ENCODE measurements at regions not wholly inside any gene's neighbourhood (a gene's known extent, or its start where the extent isn't known, plus 50 kb on each side); places are given as distances from the start of the nearest gene placed in this dataset.

GRCh38 chr10:3478153-3478552 lies 305.6 kb upstream of the PITRM1 start:
- DNase-seq = no peak

DNA sequence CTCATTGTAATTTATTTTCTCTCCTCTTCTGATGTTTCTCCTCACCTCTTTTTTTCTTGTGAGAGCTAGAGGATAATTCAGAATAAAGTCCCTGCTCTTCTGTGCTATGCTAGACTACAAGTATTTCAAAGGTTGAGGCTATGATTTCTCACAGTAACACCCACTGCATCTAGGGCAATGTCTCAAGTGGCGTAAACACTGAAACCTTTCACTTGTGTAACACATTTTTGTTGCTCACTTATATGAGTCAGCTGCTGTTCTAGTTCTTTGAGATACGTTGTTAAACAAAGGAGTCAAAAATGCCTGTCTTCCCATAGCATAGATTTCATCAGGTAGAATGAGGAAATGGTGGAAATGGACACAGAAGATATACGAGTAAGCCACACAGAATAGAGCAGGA lies 305.1 kb upstream of the PITRM1 start:
- no peak for DNase-seq

GRCh38 chr10:3476640-3477448 lies 304.3 kb upstream of the PITRM1 start:
- no peak for DNase-seq

GRCh38 chr10:3476186-3476585 lies 303.6 kb upstream of the PITRM1 start:
- no peak for DNase-seq

DNA sequence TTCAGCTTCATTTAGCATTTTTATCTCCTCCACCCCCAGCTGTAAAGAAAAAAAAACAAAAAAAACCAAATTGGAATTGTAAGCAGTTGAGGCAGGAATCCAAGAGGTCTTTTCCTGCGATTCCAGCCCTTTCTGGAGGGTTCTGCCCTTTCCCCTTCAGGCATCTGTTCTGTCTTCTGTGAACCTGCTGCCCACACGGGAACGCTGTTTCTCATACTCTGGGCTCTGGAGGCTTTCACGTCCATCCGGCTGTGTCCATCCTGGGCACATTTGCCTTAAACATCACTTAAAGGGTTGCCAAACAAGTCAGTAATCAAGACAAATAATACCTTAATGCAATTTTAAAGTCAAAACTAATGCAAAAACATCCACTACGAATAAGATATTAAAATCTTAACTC lies 302.8 kb upstream of the PITRM1 start:
- no peak for DNase-seq

DNA sequence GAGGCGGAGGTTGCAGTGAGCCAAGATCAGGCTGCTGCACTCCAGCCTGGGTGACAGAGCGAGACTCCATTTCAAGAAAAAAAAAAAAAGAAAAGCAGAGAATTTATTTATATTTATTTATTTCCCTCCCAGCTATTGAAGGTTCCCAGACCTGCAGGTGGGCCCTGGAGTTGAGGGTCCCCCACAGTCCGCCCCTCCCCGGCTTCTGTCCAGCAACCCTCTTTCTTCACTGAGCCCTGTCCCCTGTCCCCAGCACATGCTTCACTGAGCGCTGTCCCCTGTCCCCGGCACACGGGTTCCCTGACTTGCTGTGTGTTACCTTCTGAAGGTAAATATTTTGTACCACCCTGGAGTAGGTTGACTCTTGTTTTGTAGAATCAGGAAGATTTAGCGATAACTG lies 301.7 kb upstream of the PITRM1 start:
- DNase-seq = no peak

DNA sequence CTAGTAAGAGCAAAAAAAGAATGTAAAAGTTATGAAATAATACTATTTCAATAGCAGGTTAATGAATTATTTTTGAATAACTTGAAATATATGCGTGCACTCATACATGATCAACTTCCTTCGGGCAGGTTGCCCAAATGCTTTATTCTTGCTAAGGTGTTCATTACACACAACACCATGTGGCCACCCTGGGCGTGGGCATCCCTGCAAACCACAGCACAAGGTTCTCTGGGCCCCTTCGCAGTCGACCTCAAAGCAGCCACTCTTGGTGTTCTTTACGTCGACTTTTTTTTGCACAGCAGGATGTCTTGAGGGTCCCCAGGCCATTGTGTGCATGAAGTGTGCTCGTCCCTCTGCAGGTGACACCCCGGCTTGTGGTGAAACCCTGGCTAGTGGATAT lies 300.7 kb upstream of the PITRM1 start:
- DNase-seq = no peak

GRCh38 chr10:3472287-3473051 lies 299.9 kb upstream of the PITRM1 start:
- DNase-seq = no peak

DNA sequence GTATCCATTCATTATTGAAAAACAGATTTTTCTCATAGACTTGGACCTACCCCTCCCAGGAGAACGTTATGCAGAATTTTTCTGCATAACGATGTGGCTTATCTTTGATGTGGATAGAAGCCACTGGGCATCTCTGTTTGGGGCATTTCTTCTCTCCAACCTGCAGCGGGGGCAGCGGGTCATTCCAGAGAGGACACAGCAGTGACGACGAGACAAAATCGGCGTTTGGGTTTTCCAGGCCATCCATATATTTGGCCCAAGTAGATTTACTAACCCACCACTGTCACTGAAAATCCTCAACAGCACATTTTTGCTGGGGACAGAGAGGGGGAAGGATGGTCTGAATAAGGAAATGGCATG lies 299.3 kb upstream of the PITRM1 start:
- no peak for DNase-seq

- DNase-seq = no peak
Observed at GRCh38 chr10:3471472-3471871, 298.9 kb upstream of the PITRM1 start.

DNA sequence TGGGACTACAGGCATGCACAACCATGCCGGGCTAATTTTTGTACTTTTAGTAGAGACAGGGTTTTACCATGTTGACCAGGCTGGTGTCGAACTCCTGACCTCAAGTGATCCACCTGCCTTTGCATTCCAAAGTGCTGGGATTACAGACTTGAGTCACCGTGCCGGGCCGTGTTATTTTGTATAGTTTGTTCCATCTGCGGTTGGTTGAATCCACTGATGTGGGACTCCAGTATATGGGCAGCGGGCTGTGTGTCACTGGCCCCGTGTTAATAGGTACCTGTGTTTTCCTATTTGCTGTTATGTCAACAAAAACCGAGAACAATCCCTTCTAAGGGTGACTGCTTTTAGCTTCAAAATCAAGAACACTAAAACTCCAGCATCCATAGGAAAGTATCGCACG lies 297.6 kb upstream of the PITRM1 start:
- no peak for DNase-seq

DNA sequence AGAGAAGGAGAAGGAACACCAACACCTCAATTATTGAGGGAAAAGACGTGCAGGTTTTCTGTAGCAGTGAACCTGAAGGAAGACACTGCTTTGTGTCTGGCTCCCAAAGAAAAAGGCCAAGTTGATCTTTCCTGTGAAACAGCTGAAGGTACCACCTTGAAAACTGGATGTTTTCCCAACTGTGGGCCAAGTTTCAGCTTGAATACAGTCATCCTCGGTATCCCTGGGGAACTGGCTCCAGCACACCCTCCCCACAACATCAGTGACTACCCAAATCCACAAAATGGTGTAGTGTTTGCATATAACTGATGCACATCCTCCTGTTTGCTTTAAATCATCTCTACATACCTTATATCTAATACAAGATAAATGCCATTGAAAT lies 297.0 kb upstream of the PITRM1 start:
- DNase-seq = no peak

GRCh38 chr10:3468919-3469638 lies 296.5 kb upstream of the PITRM1 start:
- DNase-seq = no peak

GRCh38 chr10:3467052-3467951 lies 294.7 kb upstream of the PITRM1 start:
- DNase-seq = no peak

- no peak for DNase-seq
Observed at GRCh38 chr10:3465406-3465891, 292.9 kb upstream of the PITRM1 start.

DNA sequence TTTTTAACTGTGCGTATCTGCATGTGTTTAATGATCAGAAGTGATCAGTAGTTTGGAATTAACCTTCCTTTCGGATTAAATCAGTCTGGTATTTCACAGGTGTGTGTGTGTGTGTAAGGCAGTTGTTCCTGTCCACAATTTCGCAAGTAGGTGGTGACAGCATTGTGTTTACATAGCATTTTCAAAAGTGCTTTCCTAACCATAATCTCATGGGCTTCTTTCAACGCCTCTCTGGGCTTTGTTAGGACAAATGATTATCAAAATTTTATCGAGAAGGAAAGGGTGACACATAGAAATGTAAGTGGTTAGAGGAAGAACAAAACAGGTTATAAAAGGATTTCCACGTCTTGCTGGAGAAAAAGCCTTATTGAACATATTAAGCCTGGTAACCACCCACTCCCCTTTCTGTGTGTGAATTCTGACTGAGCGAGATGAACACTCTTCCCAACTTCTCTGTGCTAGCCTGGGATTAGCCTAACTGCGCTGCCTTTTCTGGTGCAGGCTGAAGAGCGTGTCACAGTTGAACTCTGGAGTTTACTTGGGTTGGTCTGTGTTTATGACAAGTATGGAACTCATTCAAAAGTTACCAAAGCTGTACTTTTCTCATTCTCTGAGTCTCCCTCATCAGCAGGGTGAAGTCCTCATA lies 292.3 kb upstream of the PITRM1 start:
- DNase-seq = no peak

GRCh38 chr10:3460420-3461128 lies 288.0 kb upstream of the PITRM1 start:
- no peak for DNase-seq

- no peak for DNase-seq
Observed at GRCh38 chr10:3455385-3456334, 283.1 kb upstream of the PITRM1 start.

- no peak for DNase-seq
Observed at GRCh38 chr10:3452683-3453361, 280.2 kb upstream of the PITRM1 start.
